ENCODE measurements at regions not wholly inside any gene's neighbourhood (a gene's known extent, or its start where the extent isn't known, plus 50 kb on each side); places are given as distances from the start of the nearest gene placed in this dataset.

DNA sequence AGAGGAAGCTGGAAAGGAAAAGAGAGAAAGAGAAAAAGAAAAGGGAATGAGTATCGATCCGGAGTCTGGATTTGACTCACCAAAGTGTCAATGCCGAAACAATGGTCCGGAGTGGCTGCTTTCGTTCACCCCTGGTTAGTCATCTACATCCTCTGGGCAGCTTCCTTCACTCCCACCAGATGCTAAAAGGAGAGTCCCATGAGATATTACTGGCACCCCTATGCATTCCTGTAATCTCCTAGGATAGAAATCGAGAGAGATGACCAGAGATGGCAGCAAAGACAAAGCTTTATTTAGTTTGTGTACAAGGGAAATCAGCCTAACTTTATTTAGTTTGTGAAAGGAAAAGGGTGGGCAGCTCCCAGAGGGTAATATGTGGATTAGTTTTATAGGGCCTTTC, 622.2 kb downstream of the ZPLD1 start:
- no peak for DNase-seq
- Histone ChIP-seq H3K4me3 (no peak overlapping the region), H3K9me3 (no peaks in the 10 kb centered on the region), H3K27ac (no peak overlapping the region), H3K27me3 (no peaks in the 10 kb centered on the region), H3K36me3 (no peaks in the 10 kb centered on the region), H3K4me1 (peaks cover 0 to 7% (median 4%) of the 10 kb centered on the region in 4 donors)
- WGBS, 2 donors: 66 to 80% methylated on average over 6 of the region's 6 CpGs
- TF ChIP-seq, protein P1, sequence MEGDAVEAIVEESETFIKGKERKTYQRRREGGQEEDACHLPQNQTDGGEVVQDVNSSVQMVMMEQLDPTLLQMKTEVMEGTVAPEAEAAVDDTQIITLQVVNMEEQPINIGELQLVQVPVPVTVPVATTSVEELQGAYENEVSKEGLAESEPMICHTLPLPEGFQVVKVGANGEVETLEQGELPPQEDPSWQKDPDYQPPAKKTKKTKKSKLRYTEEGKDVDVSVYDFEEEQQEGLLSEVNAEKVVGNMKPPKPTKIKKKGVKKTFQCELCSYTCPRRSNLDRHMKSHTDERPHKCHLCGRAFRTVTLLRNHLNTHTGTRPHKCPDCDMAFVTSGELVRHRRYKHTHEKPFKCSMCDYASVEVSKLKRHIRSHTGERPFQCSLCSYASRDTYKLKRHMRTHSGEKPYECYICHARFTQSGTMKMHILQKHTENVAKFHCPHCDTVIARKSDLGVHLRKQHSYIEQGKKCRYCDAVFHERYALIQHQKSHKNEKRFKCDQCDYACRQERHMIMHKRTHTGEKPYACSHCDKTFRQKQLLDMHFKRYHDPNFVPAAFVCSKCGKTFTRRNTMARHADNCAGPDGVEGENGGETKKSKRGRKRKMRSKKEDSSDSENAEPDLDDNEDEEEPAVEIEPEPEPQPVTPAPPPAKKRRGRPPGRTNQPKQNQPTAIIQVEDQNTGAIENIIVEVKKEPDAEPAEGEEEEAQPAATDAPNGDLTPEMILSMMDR (IDR thresholded peaks at IDR 0.05): no peak
- TF ChIP-seq POLR2A (IDR thresholded peaks at IDR 0.05) (no peak), EP300 (IDR thresholded peaks at IDR 0.05) (no peak), POLR2AphosphoS5 (IDR thresholded peaks at IDR 0.05) (no peak)
- intact Hi-C loops (cut with DNase I): no loop called here

DNA sequence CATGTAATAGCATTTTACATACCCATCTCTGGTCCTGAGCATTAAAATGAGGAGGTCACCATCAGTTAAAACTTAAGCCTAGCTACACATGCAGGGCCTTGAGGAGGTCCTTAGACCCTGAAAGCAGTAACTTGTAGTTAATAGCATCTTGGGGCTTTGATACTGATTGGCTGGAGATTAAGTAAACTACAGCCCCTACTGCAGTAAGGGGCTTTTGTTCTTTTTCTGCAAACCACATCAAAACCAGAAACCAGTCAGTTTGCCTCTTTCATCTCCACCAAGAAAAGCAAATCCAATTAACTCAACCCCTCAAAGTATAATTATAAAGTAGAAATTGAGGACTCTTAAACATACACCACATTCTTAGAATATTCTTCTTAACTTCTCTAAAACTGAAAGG, 622.7 kb downstream of the ZPLD1 start:
- TF ChIP-seq, protein P1 (IDR thresholded peaks at IDR 0.05): no peak
- no peak for TF ChIP-seq POLR2A (IDR thresholded peaks at IDR 0.05)
- no peak for TF ChIP-seq EP300 (IDR thresholded peaks at IDR 0.05)
- no peak for TF ChIP-seq POLR2AphosphoS5 (IDR thresholded peaks at IDR 0.05)
- Histone ChIP-seq H3K36me3 (no peaks in the 10 kb centered on the region), H3K4me1 (peaks cover 0 to 7% (median 3%) of the 10 kb centered on the region in 4 donors), H3K4me3 (no peak overlapping the region), H3K27ac (no peak overlapping the region), H3K9me3 (no peaks in the 10 kb centered on the region), H3K27me3 (no peaks in the 10 kb centered on the region)
- intact Hi-C loops (cut with DNase I): no loop called here
- DNase-seq: no peak

DNA sequence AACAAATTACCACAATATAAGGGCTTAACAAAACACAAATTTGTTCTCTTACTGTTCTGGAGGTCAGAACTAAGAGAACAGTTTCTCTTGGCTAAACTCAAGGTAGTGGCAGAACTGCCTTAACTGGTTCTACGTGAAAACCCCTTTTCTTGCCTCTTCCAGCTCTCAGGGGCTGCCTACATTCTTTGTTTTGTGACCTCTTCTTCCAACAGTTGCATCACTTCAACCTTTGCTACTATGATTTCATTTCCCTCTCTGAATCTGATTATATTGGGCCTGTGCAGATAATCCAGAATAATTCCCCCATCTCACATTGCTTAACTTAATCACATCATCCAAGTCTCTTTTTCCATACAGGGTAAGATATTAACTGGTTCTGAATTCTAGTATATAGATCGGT, 624.6 kb downstream of the ZPLD1 start:
- intact Hi-C loops (cut with DNase I): no loop called here
- H3K9me3 ChIP-seq: no peaks in the 10 kb centered on the region
- no peak overlapping the region for H3K27ac ChIP-seq
- no peaks in the 10 kb centered on the region for H3K36me3 ChIP-seq
- DNase-seq: no peak
- H3K4me1 ChIP-seq: no peaks in the 10 kb centered on the region
- H3K27me3 ChIP-seq: no peaks in the 10 kb centered on the region
- TF ChIP-seq POLR2A (IDR thresholded peaks at IDR 0.05) (no peak), EP300 (IDR thresholded peaks at IDR 0.05) (no peak), POLR2AphosphoS5 (IDR thresholded peaks at IDR 0.05) (no peak)
- TF ChIP-seq, protein P1 (IDR thresholded peaks at IDR 0.05): no peak
- 67 to 84% methylated on average over 2 of the region's 2 CpGs for WGBS, 2 donors
- H3K4me3 ChIP-seq: no peak overlapping the region

DNA sequence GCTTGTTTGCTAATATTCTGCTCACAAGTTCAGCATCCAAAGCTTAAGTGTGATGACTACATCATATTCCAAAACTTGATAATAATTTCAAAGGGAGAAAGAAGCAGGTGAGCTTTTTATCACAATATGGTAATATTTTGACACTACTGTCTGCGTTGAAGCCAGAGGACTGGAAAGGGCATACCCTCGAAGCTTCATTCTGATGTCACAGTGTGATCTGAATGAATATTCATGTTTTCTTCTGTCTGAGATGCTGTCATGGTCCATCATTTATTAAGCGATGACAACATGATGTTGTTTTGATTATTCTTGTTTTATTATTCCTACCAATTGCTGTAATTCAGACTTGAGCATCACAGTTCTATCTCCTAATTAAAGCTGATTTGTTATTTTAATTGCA, 625.4 kb downstream of the ZPLD1 start:
- intact Hi-C loops (cut with DNase I): no loop called here
- H3K36me3 ChIP-seq: no peaks in the 10 kb centered on the region
- H3K4me3 ChIP-seq: no peak overlapping the region
- H3K27ac ChIP-seq: no peak overlapping the region
- H3K27me3 ChIP-seq: no peaks in the 10 kb centered on the region
- no peaks in the 10 kb centered on the region for H3K4me1 ChIP-seq
- WGBS, 2 donors: 84 to 87% methylated on average over 3 of the region's 3 CpGs
- no peak for DNase-seq
- TF ChIP-seq EP300 (IDR thresholded peaks at IDR 0.05) (no peak), POLR2A (IDR thresholded peaks at IDR 0.05) (no peak), POLR2AphosphoS5 (IDR thresholded peaks at IDR 0.05) (no peak)
- TF ChIP-seq, protein P1 (IDR thresholded peaks at IDR 0.05): no peak
- no peaks in the 10 kb centered on the region for H3K9me3 ChIP-seq

DNA sequence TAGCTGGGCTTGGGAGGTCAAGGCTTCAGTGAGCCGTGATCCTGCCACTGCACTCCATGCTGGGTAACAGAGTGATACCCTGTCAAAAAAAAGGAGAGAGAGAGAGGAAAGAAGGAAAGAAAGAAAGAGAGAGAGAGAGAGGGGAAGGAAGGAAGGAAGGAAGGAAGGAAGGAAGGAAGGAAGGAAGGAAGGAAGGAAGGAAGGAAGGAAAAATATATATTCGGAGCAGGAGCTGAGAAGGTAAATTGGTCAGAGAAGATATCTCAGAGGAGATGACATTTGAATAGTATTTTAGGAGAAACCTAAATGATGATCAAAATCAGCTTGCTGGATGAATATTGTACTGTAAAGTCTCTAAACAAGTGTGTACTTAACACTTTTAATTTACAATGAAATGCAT, 633.1 kb downstream of the ZPLD1 start:
- 82 to 86% methylated on average over 2 of the region's 2 CpGs for WGBS, 2 donors
- DNase-seq: no peak
- TF ChIP-seq, protein P1 (IDR thresholded peaks at IDR 0.05): no peak
- TF ChIP-seq POLR2A (IDR thresholded peaks at IDR 0.05) (no peak), POLR2AphosphoS5 (IDR thresholded peaks at IDR 0.05) (no peak), EP300 (IDR thresholded peaks at IDR 0.05) (no peak)
- Histone ChIP-seq H3K4me1 (no peaks in the 10 kb centered on the region), H3K27ac (no peak overlapping the region), H3K9me3 (no peaks in the 10 kb centered on the region), H3K36me3 (no peaks in the 10 kb centered on the region), H3K27me3 (no peaks in the 10 kb centered on the region), H3K4me3 (no peak overlapping the region)
- intact Hi-C loops (cut with DNase I): no loop called here

Measured in sigmoid colon (tissue), 6 donors.